Hepatocyte (in vitro differentiated cells): ENCODE measurements at regions not wholly inside any gene's neighbourhood (a gene's known extent, or its start where the extent isn't known, plus 50 kb on each side); places are given as distances from the start of the nearest gene placed in this dataset.

Experiments
- CTCF ChIP-seq: fragments of 200-600 bp; sonication (generic); IDR thresholded peaks from 2 replicates; pipeline ENCODE4 v1.5.1; 2016; ENCODE audit warnings: antibody characterized with exemption, mild to moderate bottlenecking; ENCODE audit not compliant: poor library complexity
- EZH2 ChIP-seq: fragments of 200-600 bp; sonication (generic); IDR thresholded peaks from 2 replicates; pipeline ENCODE4 v1.6.1; 2016; ENCODE audit warnings: antibody characterized with exemption, mild to moderate bottlenecking, borderline replicate concordance
- EZH2phosphoT487 ChIP-seq: fragments of 200-600 bp; sonication (generic); IDR thresholded peaks from one replicate; pipeline ENCODE4 v1.6.1; 2018; ENCODE audit warnings: antibody characterized with exemption, mild to moderate bottlenecking, low read depth, moderate library complexity; ENCODE audit not compliant: unreplicated experiment, severe bottlenecking

GRCh38 chr1:199261328-199261727 lies 622.5 kb downstream of the PTPRC start:
- no peak for TF ChIP-seq EZH2
- no peak for TF ChIP-seq CTCF
- TF ChIP-seq EZH2phosphoT487: no peak
